Activated T-cell treated with anti-CD3 and anti-CD28 coated beads, Interleukin-2, amount 50 U/mL, for 24 hours (primary cell): ENCODE measurements at regions not wholly inside any gene's neighbourhood (a gene's known extent, or its start where the extent isn't known, plus 50 kb on each side); places are given as distances from the start of the nearest gene placed in this dataset.
"Not testable (repeated sequence)": the region's sequence is repeated elsewhere in the genome, so short reads cannot be mapped to it uniquely, and the experiment has no call there.

ENCODE experiments used
- DNase-seq: peaks from one replicate; pipeline ENCODE4 v3.0.0-alpha.2; 2020
- H3K27ac Mint-ChIP-seq: 2 replicates; pipeline ENCODE4 v1.8.0; 2020; ENCODE audit warnings: mild to moderate bottlenecking, mixed read lengths
- H3K27me3 Mint-ChIP-seq: 2 replicates; pipeline ENCODE4 v1.8.0; 2020; ENCODE audit warnings: mixed read lengths
- H3K36me3 Mint-ChIP-seq: 2 replicates; pipeline ENCODE4 v1.8.0; 2020; ENCODE audit warnings: low read depth, mixed read lengths
- H3K4me1 Mint-ChIP-seq: 2 replicates; pipeline ENCODE4 v1.8.0; 2020; ENCODE audit warnings: low read depth, mixed read lengths
- H3K4me3 Mint-ChIP-seq: 2 replicates; pipeline ENCODE4 v1.8.0; 2020; ENCODE audit warnings: mild to moderate bottlenecking, moderate library complexity, mixed read lengths
- H3K9me3 Mint-ChIP-seq: 2 replicates; pipeline ENCODE4 v1.8.0; 2020; ENCODE audit warnings: mixed read lengths

- not testable (repeated sequence) for H3K36me3 Mint-ChIP-seq, H3K27ac Mint-ChIP-seq, H3K9me3 Mint-ChIP-seq, DNase-seq, H3K4me3 Mint-ChIP-seq, H3K27me3 Mint-ChIP-seq
- peaks cover 13% of the 10 kb centered on the region for H3K4me1 Mint-ChIP-seq
These were observed 108.0 kb upstream of the SGK1 start for GRCh38 chr6:134425917-134426316.

- H3K9me3 Mint-ChIP-seq: no peaks in the 10 kb centered on the region
- no peak overlapping the region for H3K4me3 Mint-ChIP-seq
- no peaks in the 10 kb centered on the region for H3K36me3 Mint-ChIP-seq
- H3K27me3 Mint-ChIP-seq: no peaks in the 10 kb centered on the region
- DNase-seq: no peak
- H3K27ac Mint-ChIP-seq: no peak overlapping the region
- H3K4me1 Mint-ChIP-seq: peaks cover 13% of the 10 kb centered on the region
These were observed 107.6 kb upstream of the SGK1 start for GRCh38 chr6:134425513-134425912.

GRCh38 chr6:134424798-134425170, 106.9 kb upstream of the SGK1 start:
- peaks cover 13% of the 10 kb centered on the region for H3K4me1 Mint-ChIP-seq
- H3K36me3 Mint-ChIP-seq: no peaks in the 10 kb centered on the region
- no peaks in the 10 kb centered on the region for H3K9me3 Mint-ChIP-seq
- no peak overlapping the region for H3K27ac Mint-ChIP-seq
- no peak overlapping the region for H3K4me3 Mint-ChIP-seq
- DNase-seq: no peak
- no peaks in the 10 kb centered on the region for H3K27me3 Mint-ChIP-seq

- Mint-ChIP-seq H3K4me3 (no peak overlapping the region), H3K9me3 (no peaks in the 10 kb centered on the region), H3K27me3 (no peaks in the 10 kb centered on the region), H3K36me3 (no peaks in the 10 kb centered on the region), H3K4me1 (peaks cover 13% of the 10 kb centered on the region), H3K27ac (no peak overlapping the region)
- DNase-seq: no peak
These were observed 106.4 kb upstream of the SGK1 start for GRCh38 chr6:134424165-134424797.

- DNase-seq: no peak
These were observed 104.7 kb upstream of the SGK1 start for GRCh38 chr6:134422426-134423231.

GRCh38 chr6:134421501-134421900, 103.6 kb upstream of the SGK1 start:
- Mint-ChIP-seq H3K27ac (no peak overlapping the region), H3K27me3 (no peaks in the 10 kb centered on the region), H3K9me3 (no peaks in the 10 kb centered on the region), H3K4me1 (peaks cover 17% of the 10 kb centered on the region), H3K4me3 (no peak overlapping the region), H3K36me3 (no peaks in the 10 kb centered on the region)
- DNase-seq: no peak

More at GRCh38 chr6:134422426-134423231, 104.7 kb upstream of the SGK1 start:
- H3K4me3 Mint-ChIP-seq: no peak overlapping the region
- H3K36me3 Mint-ChIP-seq: no peaks in the 10 kb centered on the region
- H3K27me3 Mint-ChIP-seq: no peaks in the 10 kb centered on the region
- H3K9me3 Mint-ChIP-seq: no peaks in the 10 kb centered on the region
- no peak overlapping the region for H3K27ac Mint-ChIP-seq
- H3K4me1 Mint-ChIP-seq: peaks cover 13% of the 10 kb centered on the region

GRCh38 chr6:134420614-134421181, 102.8 kb upstream of the SGK1 start:
- H3K4me3 Mint-ChIP-seq: no peak overlapping the region
- DNase-seq: no peak
- H3K4me1 Mint-ChIP-seq: peaks cover 19% of the 10 kb centered on the region
- no peaks in the 10 kb centered on the region for H3K36me3 Mint-ChIP-seq
- no peaks in the 10 kb centered on the region for H3K27me3 Mint-ChIP-seq
- no peaks in the 10 kb centered on the region for H3K9me3 Mint-ChIP-seq
- no peak overlapping the region for H3K27ac Mint-ChIP-seq

- Mint-ChIP-seq H3K36me3 (no peaks in the 10 kb centered on the region), H3K4me1 (peaks cover 24% of the 10 kb centered on the region), H3K9me3 (no peaks in the 10 kb centered on the region), H3K27ac (no peak overlapping the region), H3K4me3 (no peak overlapping the region), H3K27me3 (no peaks in the 10 kb centered on the region)
- DNase-seq: no peak
These were observed 101.8 kb upstream of the SGK1 start for GRCh38 chr6:134419716-134420115.

- no peak for DNase-seq
These were observed 98.7 kb upstream of the SGK1 start for GRCh38 chr6:134416418-134417154.

GRCh38 chr6:134415656-134416055, 97.7 kb upstream of the SGK1 start:
- Mint-ChIP-seq H3K27ac (no peak overlapping the region), H3K9me3 (peaks cover 12% of the 10 kb centered on the region), H3K27me3 (no peaks in the 10 kb centered on the region), H3K36me3 (no peaks in the 10 kb centered on the region), H3K4me3 (no peak overlapping the region), H3K4me1 (peaks cover 12% of the 10 kb centered on the region)
- no peak for DNase-seq

More at GRCh38 chr6:134416418-134417154, 98.7 kb upstream of the SGK1 start:
- peaks cover 9% of the 10 kb centered on the region for H3K9me3 Mint-ChIP-seq
- peaks cover 12% of the 10 kb centered on the region for H3K4me1 Mint-ChIP-seq
- H3K27ac Mint-ChIP-seq: no peak overlapping the region
- no peak overlapping the region for H3K4me3 Mint-ChIP-seq
- no peaks in the 10 kb centered on the region for H3K36me3 Mint-ChIP-seq
- no peaks in the 10 kb centered on the region for H3K27me3 Mint-ChIP-seq

- Mint-ChIP-seq H3K4me3 (no peak overlapping the region), H3K36me3 (no peaks in the 10 kb centered on the region), H3K4me1 (peaks cover 12% of the 10 kb centered on the region), H3K27ac (no peak overlapping the region), H3K9me3 (peaks cover 12% of the 10 kb centered on the region), H3K27me3 (no peaks in the 10 kb centered on the region)
- no peak for DNase-seq
These were observed 97.3 kb upstream of the SGK1 start for GRCh38 chr6:134415194-134415593.

- no peaks in the 10 kb centered on the region for H3K27me3 Mint-ChIP-seq
- DNase-seq: no peak
- H3K9me3 Mint-ChIP-seq: peaks cover 12% of the 10 kb centered on the region
- H3K36me3 Mint-ChIP-seq: no peaks in the 10 kb centered on the region
- no peak overlapping the region for H3K4me3 Mint-ChIP-seq
- peaks cover 12% of the 10 kb centered on the region for H3K4me1 Mint-ChIP-seq
- no peak overlapping the region for H3K27ac Mint-ChIP-seq
These were observed 96.9 kb upstream of the SGK1 start for GRCh38 chr6:134414793-134415192.

GRCh38 chr6:134413241-134413643, 95.3 kb upstream of the SGK1 start:
- Mint-ChIP-seq H3K4me3 (no peak overlapping the region), H3K27me3 (no peaks in the 10 kb centered on the region), H3K9me3 (peaks cover 12% of the 10 kb centered on the region), H3K4me1 (peaks cover 12% of the 10 kb centered on the region), H3K27ac (no peak overlapping the region), H3K36me3 (no peaks in the 10 kb centered on the region)
- no peak for DNase-seq

- Mint-ChIP-seq H3K27me3 (no peaks in the 10 kb centered on the region), H3K4me1 (peaks cover 5% of the 10 kb centered on the region), H3K9me3 (peaks cover 12% of the 10 kb centered on the region), H3K27ac (no peak overlapping the region), H3K36me3 (no peaks in the 10 kb centered on the region), H3K4me3 (no peak overlapping the region)
- DNase-seq: no peak
These were observed 92.6 kb upstream of the SGK1 start for GRCh38 chr6:134410541-134410940.
